Spleen (tissue), 11 donors: ENCODE measurements at regions not wholly inside any gene's neighbourhood (a gene's known extent, or its start where the extent isn't known, plus 50 kb on each side); places are given as distances from the start of the nearest gene placed in this dataset.

Experiments used
- DNase-seq: peaks from one replicate; pipeline ENCODE4 v3.0.0-alpha.2; 2020
- H3K27ac ChIP-seq, 8 donors: fragments of 200-600 bp; sonication (generic) in 7 of 8; 1 replicate in 4 of 8; 2 replicates in 4 of 8; pipeline versions ENCODE4 v1.5.0 to v1.8.0; 2016 to 2021; ENCODE audit warnings: inconsistent platforms in 4 of 8, mild to moderate bottlenecking in 4 of 8, moderate library complexity in 1 of 8
- H3K27me3 ChIP-seq, 7 donors: fragments of 200-600 bp; sonication (generic) in 6 of 7; replicated peaks in 1 of 7; 1 replicate in 4 of 7; 2 replicates in 3 of 7; pipeline versions ENCODE4 v1.5.0 to v1.8.0; 2016 to 2021; ENCODE audit warnings: inconsistent platforms in 3 of 7, mild to moderate bottlenecking in 1 of 7
- H3K36me3 ChIP-seq, 6 donors: fragments of 200-600 bp; sonication (generic) in 5 of 6; 1 replicate in 4 of 6; 2 replicates in 2 of 6; pipeline versions ENCODE4 v1.5.0 to v1.8.0; 2016 to 2021; ENCODE audit warnings: inconsistent platforms in 2 of 6
- H3K4me1 ChIP-seq, 6 donors: fragments of 200-600 bp; sonication (generic) in 5 of 6; 1 replicate in 3 of 6; 2 replicates in 3 of 6; pipeline versions ENCODE4 v1.5.0 to v1.8.0; 2016 to 2021; ENCODE audit warnings: inconsistent platforms in 3 of 6
- H3K4me3 ChIP-seq, 8 donors: fragments of 200-600 bp; sonication (generic) in 7 of 8; 1 replicate in 4 of 8; 2 replicates in 4 of 8; pipeline versions ENCODE4 v1.5.0 to v1.8.0; 2016 to 2021; ENCODE audit warnings: inconsistent platforms in 4 of 8, mild to moderate bottlenecking in 4 of 8, moderate library complexity in 2 of 8
- H3K9me3 ChIP-seq, 8 donors: fragments of 200-600 bp; sonication (generic) in 7 of 8; 1 replicate in 4 of 8; 2 replicates in 4 of 8; pipeline versions ENCODE4 v1.5.0 to v1.8.0; 2016 to 2021; ENCODE audit warnings: inconsistent platforms in 4 of 8
- CTCF ChIP-seq, 11 experiments: fragments of 200-600 bp in 7 of 11; fragments of 450-650 bp in 4 of 11; sonication (generic) in 4 of 11; IDR thresholded peaks in 8 of 11; conservative IDR thresholded peaks in 3 of 11; 1 replicate in 7 of 11; 2 replicates in 4 of 11; pipeline versions ENCODE4 v1.4.0 to v1.8.0; 2016 to 2021; ENCODE audit warnings: antibody characterized with exemption in 11 of 11, inconsistent platforms in 4 of 11, mild to moderate bottlenecking in 1 of 11
- POLR2A ChIP-seq, 3 donors: fragments of 450-650 bp; IDR thresholded peaks; one replicate each; pipeline ENCODE4 v1.5.1; 2017; ENCODE audit warnings: antibody characterized with exemption in 3 of 3, mild to moderate bottlenecking in 1 of 3
- POLR2AphosphoS5 ChIP-seq, 3 donors: sonication (generic); formaldehyde crosslinking; IDR thresholded peaks; one replicate each; pipeline ENCODE4 v1.5.1; 2017; ENCODE audit warnings: antibody characterized with exemption in 3 of 3
- WGBS, 5 donors: extraction: QIAGEN DNeasy Blood & Tissue Kit in 3 of 5; methylation state at CpG; one replicate each; pipeline versions ENCODE4 v1.1.5 to v1.1.7; 2013 to 2018; 5-methylcytosine and 5-hydroxymethylcytosine counted together
- intact Hi-C: fragments of 100-400 bp; cut with DNase I; formaldehyde crosslinking; loops from one replicate; pipeline ENCODE4 v1.15.0; 2023; ENCODE audit warnings: low total_unique reads
- donor health status: healthy with polysubstance abuse.
- donor health status: DM: no; HTN: no; CAD: no; lungs with moderate emphysema.
- donor health status: DM: no; HTN: no; CAD: no.
- donor health status: Bipolar disorder and iron deficiency.
- donor health status: healthy.
- donor health status: DM: no; HTN: no; CAD: no.
- donor health status: DM: yes; HTN: yes; CAD: no.

- DNase-seq = no peak
- Histone ChIP-seq H3K4me3 (no peak overlapping the region), H3K27ac (no peak overlapping the region), H3K4me1 (no peaks in the 10 kb centered on the region), H3K9me3 (no peaks in the 10 kb centered on the region), H3K36me3 (no peaks in the 10 kb centered on the region), H3K27me3 (no peaks in the 10 kb centered on the region)
- 17 to 64% (median 55%) methylated on average over 1 of the region's 1 CpG for WGBS, 5 donors
- intact Hi-C loops = no loop called here
- no peak for TF ChIP-seq CTCF (IDR thresholded peaks at IDR 0.05 in 8 of 11, conservative IDR thresholded peaks at IDR 0.05 in 3 of 11)
- no peak for TF ChIP-seq POLR2A (IDR thresholded peaks at IDR 0.05)
- TF ChIP-seq POLR2AphosphoS5 (IDR thresholded peaks at IDR 0.05) = no peak
Observed at GRCh38 chr3:110810356-110810755, 261.3 kb upstream of the NECTIN3 start.

- Histone ChIP-seq H3K27ac (no peak overlapping the region), H3K4me3 (no peak overlapping the region), H3K27me3 (no peaks in the 10 kb centered on the region), H3K36me3 (no peaks in the 10 kb centered on the region), H3K9me3 (no peaks in the 10 kb centered on the region), H3K4me1 (no peaks in the 10 kb centered on the region)
- no peak for DNase-seq
- intact Hi-C loops = no loop called here
- TF ChIP-seq CTCF (IDR thresholded peaks at IDR 0.05 in 8 of 11, conservative IDR thresholded peaks at IDR 0.05 in 3 of 11) (no peak), POLR2A (IDR thresholded peaks at IDR 0.05) (no peak), POLR2AphosphoS5 (IDR thresholded peaks at IDR 0.05) (no peak)
Observed at GRCh38 chr3:110811050-110811449, 260.6 kb upstream of the NECTIN3 start.

GRCh38 chr3:110813541-110813940 lies 258.1 kb upstream of the NECTIN3 start:
- Histone ChIP-seq H3K4me3 (no peak overlapping the region), H3K36me3 (no peaks in the 10 kb centered on the region), H3K27me3 (no peaks in the 10 kb centered on the region), H3K4me1 (no peaks in the 10 kb centered on the region), H3K9me3 (no peaks in the 10 kb centered on the region), H3K27ac (no peak overlapping the region)
- no peak for DNase-seq
- no peak for TF ChIP-seq POLR2A (IDR thresholded peaks at IDR 0.05)
- no peak for TF ChIP-seq CTCF (IDR thresholded peaks at IDR 0.05 in 8 of 11, conservative IDR thresholded peaks at IDR 0.05 in 3 of 11)
- no peak for TF ChIP-seq POLR2AphosphoS5 (IDR thresholded peaks at IDR 0.05)
- intact Hi-C loops = no loop called here
- 58 to 76% (median 67%) methylated on average over 2 of the region's 2 CpGs for WGBS, 5 donors

- no peak overlapping the region for H3K27ac ChIP-seq
- intact Hi-C loops = no loop called here
- no peaks in the 10 kb centered on the region for H3K27me3 ChIP-seq
- no peaks in the 10 kb centered on the region for H3K4me1 ChIP-seq
- TF ChIP-seq POLR2AphosphoS5 (IDR thresholded peaks at IDR 0.05) = no peak
- no peak for TF ChIP-seq CTCF (IDR thresholded peaks at IDR 0.05 in 8 of 11, conservative IDR thresholded peaks at IDR 0.05 in 3 of 11)
- TF ChIP-seq POLR2A (IDR thresholded peaks at IDR 0.05) = no peak
- H3K9me3 ChIP-seq = no peaks in the 10 kb centered on the region
- WGBS, 5 donors = 54 to 80% (median 71%) methylated on average over 5 of the region's 5 CpGs
- DNase-seq = no peak
- H3K4me3 ChIP-seq = no peak overlapping the region
- H3K36me3 ChIP-seq = no peaks in the 10 kb centered on the region
Observed at GRCh38 chr3:110814170-110815007, 257.2 kb upstream of the NECTIN3 start.
